ENCODE measurements at regions not wholly inside any gene's neighbourhood (a gene's known extent, or its start where the extent isn't known, plus 50 kb on each side); places are given as distances from the start of the nearest gene placed in this dataset.

DNA sequence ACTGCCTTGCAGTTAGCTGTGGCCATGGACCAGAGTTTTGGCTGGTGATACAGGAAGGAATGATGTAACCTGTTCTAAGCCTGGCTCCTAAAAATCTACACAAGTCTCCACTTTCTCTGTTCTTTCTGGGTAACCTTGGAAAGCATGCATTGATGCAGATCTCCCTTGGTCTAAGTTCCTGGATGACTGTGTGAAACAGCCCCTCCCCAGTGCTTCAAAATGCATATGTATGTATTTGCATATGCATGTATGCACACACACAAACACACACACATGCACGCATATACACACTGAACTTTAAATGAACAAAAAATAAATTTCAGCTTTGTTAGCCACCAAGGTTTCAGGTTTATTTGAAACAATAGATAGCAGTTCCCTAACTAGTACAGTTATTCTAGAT is 296.1 kb downstream of the OSR1 start:
- TF ChIP-seq, protein P1, sequence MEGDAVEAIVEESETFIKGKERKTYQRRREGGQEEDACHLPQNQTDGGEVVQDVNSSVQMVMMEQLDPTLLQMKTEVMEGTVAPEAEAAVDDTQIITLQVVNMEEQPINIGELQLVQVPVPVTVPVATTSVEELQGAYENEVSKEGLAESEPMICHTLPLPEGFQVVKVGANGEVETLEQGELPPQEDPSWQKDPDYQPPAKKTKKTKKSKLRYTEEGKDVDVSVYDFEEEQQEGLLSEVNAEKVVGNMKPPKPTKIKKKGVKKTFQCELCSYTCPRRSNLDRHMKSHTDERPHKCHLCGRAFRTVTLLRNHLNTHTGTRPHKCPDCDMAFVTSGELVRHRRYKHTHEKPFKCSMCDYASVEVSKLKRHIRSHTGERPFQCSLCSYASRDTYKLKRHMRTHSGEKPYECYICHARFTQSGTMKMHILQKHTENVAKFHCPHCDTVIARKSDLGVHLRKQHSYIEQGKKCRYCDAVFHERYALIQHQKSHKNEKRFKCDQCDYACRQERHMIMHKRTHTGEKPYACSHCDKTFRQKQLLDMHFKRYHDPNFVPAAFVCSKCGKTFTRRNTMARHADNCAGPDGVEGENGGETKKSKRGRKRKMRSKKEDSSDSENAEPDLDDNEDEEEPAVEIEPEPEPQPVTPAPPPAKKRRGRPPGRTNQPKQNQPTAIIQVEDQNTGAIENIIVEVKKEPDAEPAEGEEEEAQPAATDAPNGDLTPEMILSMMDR (tag by site-specific recombination; IDR thresholded peaks at IDR 0.05) = no peak
- TF ChIP-seq, protein P2, sequence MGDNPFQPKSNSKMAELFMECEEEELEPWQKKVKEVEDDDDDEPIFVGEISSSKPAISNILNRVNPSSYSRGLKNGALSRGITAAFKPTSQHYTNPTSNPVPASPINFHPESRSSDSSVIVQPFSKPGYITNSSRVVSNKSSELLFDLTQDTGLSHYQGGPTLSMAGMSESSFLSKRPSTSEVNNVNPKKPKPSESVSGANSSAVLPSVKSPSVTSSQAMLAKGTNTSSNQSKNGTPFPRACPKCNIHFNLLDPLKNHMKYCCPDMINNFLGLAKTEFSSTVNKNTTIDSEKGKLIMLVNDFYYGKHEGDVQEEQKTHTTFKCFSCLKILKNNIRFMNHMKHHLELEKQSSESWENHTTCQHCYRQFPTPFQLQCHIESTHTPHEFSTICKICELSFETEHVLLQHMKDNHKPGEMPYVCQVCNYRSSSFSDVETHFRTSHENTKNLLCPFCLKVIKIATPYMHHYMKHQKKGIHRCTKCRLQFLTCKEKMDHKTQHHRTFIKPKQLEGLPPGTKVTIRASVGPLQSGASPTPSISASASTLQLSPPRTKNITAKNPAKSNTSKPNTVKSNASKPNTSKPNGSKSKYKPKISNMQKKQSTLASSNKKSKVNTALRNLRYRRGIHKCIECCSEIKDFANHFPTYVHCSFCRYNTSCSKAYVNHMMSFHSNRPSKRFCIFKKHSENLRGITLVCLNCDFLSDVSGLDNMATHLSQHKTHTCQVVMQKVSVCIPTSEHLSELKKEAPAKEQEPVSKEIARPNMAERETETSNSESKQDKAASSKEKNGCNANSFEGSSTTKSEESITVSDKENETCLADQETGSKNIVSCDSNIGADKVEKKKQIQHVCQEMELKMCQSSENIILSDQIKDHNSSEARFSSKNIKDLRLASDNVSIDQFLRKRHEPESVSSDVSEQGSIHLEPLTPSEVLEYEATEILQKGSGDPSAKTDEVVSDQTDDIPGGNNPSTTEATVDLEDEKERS (tag by site-specific recombination; IDR thresholded peaks at IDR 0.05) = no peak
- TF ChIP-seq, protein P3, sequence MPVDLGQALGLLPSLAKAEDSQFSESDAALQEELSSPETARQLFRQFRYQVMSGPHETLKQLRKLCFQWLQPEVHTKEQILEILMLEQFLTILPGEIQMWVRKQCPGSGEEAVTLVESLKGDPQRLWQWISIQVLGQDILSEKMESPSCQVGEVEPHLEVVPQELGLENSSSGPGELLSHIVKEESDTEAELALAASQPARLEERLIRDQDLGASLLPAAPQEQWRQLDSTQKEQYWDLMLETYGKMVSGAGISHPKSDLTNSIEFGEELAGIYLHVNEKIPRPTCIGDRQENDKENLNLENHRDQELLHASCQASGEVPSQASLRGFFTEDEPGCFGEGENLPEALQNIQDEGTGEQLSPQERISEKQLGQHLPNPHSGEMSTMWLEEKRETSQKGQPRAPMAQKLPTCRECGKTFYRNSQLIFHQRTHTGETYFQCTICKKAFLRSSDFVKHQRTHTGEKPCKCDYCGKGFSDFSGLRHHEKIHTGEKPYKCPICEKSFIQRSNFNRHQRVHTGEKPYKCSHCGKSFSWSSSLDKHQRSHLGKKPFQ (tag by site-specific recombination; IDR thresholded peaks at IDR 0.05) = no peak
- TF ChIP-seq ZFP3 (tag by site-specific recombination; IDR thresholded peaks at IDR 0.05; ENCODE audit: low read depth) (no peak), PRDM1 (tag by site-specific recombination; IDR thresholded peaks at IDR 0.05) (no peak), ZNF302 (tag by site-specific recombination; IDR thresholded peaks at IDR 0.05; ENCODE audit: low read depth) (no peak), ZNF121 (tag by site-specific recombination; IDR thresholded peaks at IDR 0.05) (no peak), KLF16 (tag by site-specific recombination; IDR thresholded peaks at IDR 0.05) (no peak), ZNF664 (tag by site-specific recombination; IDR thresholded peaks at IDR 0.05) (no peak)
- TF ChIP-seq, protein P4, sequence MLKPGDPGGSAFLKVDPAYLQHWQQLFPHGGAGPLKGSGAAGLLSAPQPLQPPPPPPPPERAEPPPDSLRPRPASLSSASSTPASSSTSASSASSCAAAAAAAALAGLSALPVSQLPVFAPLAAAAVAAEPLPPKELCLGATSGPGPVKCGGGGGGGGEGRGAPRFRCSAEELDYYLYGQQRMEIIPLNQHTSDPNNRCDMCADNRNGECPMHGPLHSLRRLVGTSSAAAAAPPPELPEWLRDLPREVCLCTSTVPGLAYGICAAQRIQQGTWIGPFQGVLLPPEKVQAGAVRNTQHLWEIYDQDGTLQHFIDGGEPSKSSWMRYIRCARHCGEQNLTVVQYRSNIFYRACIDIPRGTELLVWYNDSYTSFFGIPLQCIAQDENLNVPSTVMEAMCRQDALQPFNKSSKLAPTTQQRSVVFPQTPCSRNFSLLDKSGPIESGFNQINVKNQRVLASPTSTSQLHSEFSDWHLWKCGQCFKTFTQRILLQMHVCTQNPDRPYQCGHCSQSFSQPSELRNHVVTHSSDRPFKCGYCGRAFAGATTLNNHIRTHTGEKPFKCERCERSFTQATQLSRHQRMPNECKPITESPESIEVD (tag by site-specific recombination; IDR thresholded peaks at IDR 0.05) = no peak
- TF ChIP-seq, protein P5, sequence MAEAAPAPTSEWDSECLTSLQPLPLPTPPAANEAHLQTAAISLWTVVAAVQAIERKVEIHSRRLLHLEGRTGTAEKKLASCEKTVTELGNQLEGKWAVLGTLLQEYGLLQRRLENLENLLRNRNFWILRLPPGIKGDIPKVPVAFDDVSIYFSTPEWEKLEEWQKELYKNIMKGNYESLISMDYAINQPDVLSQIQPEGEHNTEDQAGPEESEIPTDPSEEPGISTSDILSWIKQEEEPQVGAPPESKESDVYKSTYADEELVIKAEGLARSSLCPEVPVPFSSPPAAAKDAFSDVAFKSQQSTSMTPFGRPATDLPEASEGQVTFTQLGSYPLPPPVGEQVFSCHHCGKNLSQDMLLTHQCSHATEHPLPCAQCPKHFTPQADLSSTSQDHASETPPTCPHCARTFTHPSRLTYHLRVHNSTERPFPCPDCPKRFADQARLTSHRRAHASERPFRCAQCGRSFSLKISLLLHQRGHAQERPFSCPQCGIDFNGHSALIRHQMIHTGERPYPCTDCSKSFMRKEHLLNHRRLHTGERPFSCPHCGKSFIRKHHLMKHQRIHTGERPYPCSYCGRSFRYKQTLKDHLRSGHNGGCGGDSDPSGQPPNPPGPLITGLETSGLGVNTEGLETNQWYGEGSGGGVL (tag by site-specific recombination; IDR thresholded peaks at IDR 0.05) = no peak
- TF ChIP-seq, protein P6, sequence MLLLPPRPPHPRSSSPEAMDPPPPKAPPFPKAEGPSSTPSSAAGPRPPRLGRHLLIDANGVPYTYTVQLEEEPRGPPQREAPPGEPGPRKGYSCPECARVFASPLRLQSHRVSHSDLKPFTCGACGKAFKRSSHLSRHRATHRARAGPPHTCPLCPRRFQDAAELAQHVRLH (tag by site-specific recombination; IDR thresholded peaks at IDR 0.05) = no peak
- TF ChIP-seq, protein P7, sequence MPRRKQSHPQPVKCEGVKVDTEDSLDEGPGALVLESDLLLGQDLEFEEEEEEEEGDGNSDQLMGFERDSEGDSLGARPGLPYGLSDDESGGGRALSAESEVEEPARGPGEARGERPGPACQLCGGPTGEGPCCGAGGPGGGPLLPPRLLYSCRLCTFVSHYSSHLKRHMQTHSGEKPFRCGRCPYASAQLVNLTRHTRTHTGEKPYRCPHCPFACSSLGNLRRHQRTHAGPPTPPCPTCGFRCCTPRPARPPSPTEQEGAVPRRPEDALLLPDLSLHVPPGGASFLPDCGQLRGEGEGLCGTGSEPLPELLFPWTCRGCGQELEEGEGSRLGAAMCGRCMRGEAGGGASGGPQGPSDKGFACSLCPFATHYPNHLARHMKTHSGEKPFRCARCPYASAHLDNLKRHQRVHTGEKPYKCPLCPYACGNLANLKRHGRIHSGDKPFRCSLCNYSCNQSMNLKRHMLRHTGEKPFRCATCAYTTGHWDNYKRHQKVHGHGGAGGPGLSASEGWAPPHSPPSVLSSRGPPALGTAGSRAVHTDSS (tag by site-specific recombination; IDR thresholded peaks at IDR 0.05) = no peak
- TF ChIP-seq, protein P8, sequence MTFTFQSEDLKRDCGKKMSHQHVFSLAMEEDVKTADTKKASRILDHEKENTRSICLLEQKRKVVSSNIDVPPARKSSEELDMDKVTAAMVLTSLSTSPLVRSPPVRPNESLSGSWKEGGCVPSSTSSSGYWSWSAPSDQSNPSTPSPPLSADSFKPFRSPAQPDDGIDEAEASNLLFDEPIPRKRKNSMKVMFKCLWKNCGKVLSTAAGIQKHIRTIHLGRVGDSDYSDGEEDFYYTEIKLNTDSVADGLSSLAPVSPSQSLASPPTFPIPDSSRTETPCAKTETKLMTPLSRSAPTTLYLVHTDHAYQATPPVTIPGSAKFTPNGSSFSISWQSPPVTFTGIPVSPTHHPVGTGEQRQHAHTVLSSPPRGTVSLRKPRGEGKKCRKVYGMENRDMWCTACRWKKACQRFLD (tag by site-specific recombination; IDR thresholded peaks at IDR 0.05) = no peak

All from HEK293 (cell line).